ENCODE measurements at regions not wholly inside any gene's neighbourhood (a gene's known extent, or its start where the extent isn't known, plus 50 kb on each side); places are given as distances from the start of the nearest gene placed in this dataset.

DNA sequence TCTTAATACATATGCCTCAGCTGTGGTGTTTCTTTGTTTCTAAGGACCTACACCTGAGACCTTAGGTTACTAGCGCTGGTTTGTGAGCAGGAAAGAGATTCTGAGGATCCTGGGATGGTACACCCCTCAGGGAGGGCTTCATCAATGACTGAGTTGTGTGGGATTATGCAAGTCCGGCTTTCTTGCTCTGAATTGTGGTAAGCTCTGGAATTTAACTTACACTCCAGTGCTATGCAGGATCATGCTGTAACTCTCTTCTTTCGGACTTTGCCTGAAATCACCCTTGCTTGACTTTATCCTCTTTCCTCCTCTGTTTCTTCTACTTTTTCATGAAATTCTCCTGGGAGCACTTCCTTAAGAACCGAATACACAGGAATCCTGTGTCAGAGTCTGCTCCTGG lies 431.5 kb upstream of the BOD1L1 start:
- TF ChIP-seq, protein P1, sequence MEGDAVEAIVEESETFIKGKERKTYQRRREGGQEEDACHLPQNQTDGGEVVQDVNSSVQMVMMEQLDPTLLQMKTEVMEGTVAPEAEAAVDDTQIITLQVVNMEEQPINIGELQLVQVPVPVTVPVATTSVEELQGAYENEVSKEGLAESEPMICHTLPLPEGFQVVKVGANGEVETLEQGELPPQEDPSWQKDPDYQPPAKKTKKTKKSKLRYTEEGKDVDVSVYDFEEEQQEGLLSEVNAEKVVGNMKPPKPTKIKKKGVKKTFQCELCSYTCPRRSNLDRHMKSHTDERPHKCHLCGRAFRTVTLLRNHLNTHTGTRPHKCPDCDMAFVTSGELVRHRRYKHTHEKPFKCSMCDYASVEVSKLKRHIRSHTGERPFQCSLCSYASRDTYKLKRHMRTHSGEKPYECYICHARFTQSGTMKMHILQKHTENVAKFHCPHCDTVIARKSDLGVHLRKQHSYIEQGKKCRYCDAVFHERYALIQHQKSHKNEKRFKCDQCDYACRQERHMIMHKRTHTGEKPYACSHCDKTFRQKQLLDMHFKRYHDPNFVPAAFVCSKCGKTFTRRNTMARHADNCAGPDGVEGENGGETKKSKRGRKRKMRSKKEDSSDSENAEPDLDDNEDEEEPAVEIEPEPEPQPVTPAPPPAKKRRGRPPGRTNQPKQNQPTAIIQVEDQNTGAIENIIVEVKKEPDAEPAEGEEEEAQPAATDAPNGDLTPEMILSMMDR (IDR thresholded peaks at IDR 0.05) = no peak
- TF ChIP-seq POLR2AphosphoS5 (IDR thresholded peaks at IDR 0.05) (no peak), POLR2A (IDR thresholded peaks at IDR 0.05) (no peak)
